OCI-LY7 (cell line): ENCODE measurements at regions not wholly inside any gene's neighbourhood (a gene's known extent, or its start where the extent isn't known, plus 50 kb on each side); places are given as distances from the start of the nearest gene placed in this dataset.

Experiments used
- CTCF ChIP-seq: fragments of 200-600 bp; sonication (generic); conservative IDR thresholded peaks from 2 replicates; pipeline ENCODE4 v1.5.1; 2014; ENCODE audit warnings: mild to moderate bottlenecking, antibody characterized with exemption, low read length, moderate library complexity, mixed read lengths
- EZH2phosphoT487 ChIP-seq: fragments of 200-600 bp; sonication (generic); IDR thresholded peaks from 2 replicates; pipeline ENCODE4 v1.6.1; 2018; ENCODE audit warnings: low read depth, borderline replicate concordance, mild to moderate bottlenecking, mixed run types, antibody characterized with exemption, low read length, moderate library complexity, mixed read lengths

DNA sequence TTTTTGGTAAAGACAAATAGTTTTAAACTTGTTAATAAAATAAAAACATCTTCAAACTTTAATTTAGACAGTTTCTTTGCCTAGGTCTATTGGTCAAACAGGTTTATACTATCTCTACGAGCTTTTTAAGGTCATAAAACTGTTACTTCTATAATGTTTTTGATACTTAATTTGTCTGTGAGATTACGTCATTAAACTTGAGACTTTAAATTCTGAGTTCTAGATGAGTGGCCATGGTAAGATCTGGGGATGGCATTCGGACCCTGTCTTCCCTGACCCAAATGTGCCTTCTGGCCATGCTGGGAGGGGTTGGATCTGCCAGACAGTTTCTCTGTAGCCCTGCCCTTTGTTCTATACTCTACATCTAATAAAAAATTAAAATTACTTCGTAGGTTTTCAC is 497.8 kb downstream of the TMEM135 start:
- TF ChIP-seq CTCF (no peak), EZH2phosphoT487 (no peak)
